Prostate gland (tissue), 2 donors: ENCODE measurements at regions not wholly inside any gene's neighbourhood (a gene's known extent, or its start where the extent isn't known, plus 50 kb on each side); places are given as distances from the start of the nearest gene placed in this dataset.

ENCODE experiments used
- CTCF ChIP-seq, 4 experiments: fragments of 200-600 bp in 2 of 4; fragments of 450-650 bp in 2 of 4; sonication (generic) in 2 of 4; IDR thresholded peaks; 1 replicate in 3 of 4; 2 replicates in 1 of 4; pipeline ENCODE4 v1.5.1; 2016 to 2019; ENCODE audit warnings: antibody characterized with exemption in 4 of 4, mild to moderate bottlenecking in 2 of 4, moderate library complexity in 2 of 4
- POLR2A ChIP-seq: fragments of 450-650 bp; IDR thresholded peaks from one replicate; pipeline ENCODE4 v1.6.1; 2016; ENCODE audit warnings: antibody characterized with exemption, mild to moderate bottlenecking
- POLR2AphosphoS5 ChIP-seq: sonication (generic); formaldehyde crosslinking; IDR thresholded peaks from one replicate; pipeline ENCODE4 v1.6.1; 2017; ENCODE audit warnings: antibody characterized with exemption

- TF ChIP-seq CTCF (IDR thresholded peaks at IDR 0.05) = no peak
- no peak for TF ChIP-seq POLR2AphosphoS5
- TF ChIP-seq POLR2A = no peak
These were observed 116.9 kb upstream of the NSMCE3 start for GRCh38 chr15:29386523-29386922.
